Hepatocyte (in vitro differentiated cells): ENCODE measurements at regions not wholly inside any gene's neighbourhood (a gene's known extent, or its start where the extent isn't known, plus 50 kb on each side); places are given as distances from the start of the nearest gene placed in this dataset.

Experiments
- DNase-seq: peaks from one replicate; pipeline ENCODE4 v3.0.0-alpha.2; 2016; ENCODE audit warnings: low spot score
- H2AFZ ChIP-seq: fragments of 200-600 bp; sonication (generic); 2 replicates; pipeline ENCODE4 v1.6.0; 2016; ENCODE audit warnings: antibody characterized with exemption, mild to moderate bottlenecking
- H3K27ac ChIP-seq: fragments of 200-600 bp; sonication (generic); 2 replicates; pipeline ENCODE4 v1.5.1; 2016; ENCODE audit warnings: mild to moderate bottlenecking
- H3K27me3 ChIP-seq: fragments of 200-600 bp; sonication (generic); 2 replicates; pipeline ENCODE4 v1.6.1; 2016
- H3K36me3 ChIP-seq: fragments of 200-600 bp; sonication (generic); replicated peaks from 2 replicates; pipeline ENCODE4 v1.5.1; 2016; ENCODE audit warnings: low read depth; ENCODE audit not compliant: insufficient read depth
- H3K4me1 ChIP-seq: fragments of 200-600 bp; sonication (generic); 2 replicates; pipeline ENCODE4 v1.5.1; 2016; ENCODE audit warnings: mild to moderate bottlenecking, moderate library complexity; ENCODE audit not compliant: insufficient read depth
- H3K4me2 ChIP-seq: fragments of 200-600 bp; sonication (generic); 2 replicates; pipeline ENCODE4 v1.6.0; 2016
- H3K4me3 ChIP-seq: fragments of 200-600 bp; sonication (generic); 2 replicates; pipeline ENCODE4 v1.5.1; 2016; ENCODE audit warnings: mild to moderate bottlenecking
- H3K79me2 ChIP-seq: fragments of 200-600 bp; sonication (generic); 2 replicates; pipeline ENCODE4 v1.6.0; 2017; ENCODE audit warnings: mild to moderate bottlenecking
- H3K9me2 ChIP-seq: fragments of 200-600 bp; sonication (generic); replicated peaks from 2 replicates; pipeline ENCODE4 v1.6.0; 2017; ENCODE audit warnings: mild to moderate bottlenecking; ENCODE audit not compliant: insufficient read depth
- H3K9me3 ChIP-seq: fragments of 200-600 bp; sonication (generic); 2 replicates; pipeline ENCODE4 v1.5.1; 2016; ENCODE audit warnings: low read depth, mild to moderate bottlenecking
- H4K20me1 ChIP-seq: fragments of 200-600 bp; sonication (generic); 2 replicates; pipeline ENCODE4 v1.6.0; 2016; ENCODE audit warnings: mild to moderate bottlenecking; ENCODE audit not compliant: insufficient read depth, poor library complexity, severe bottlenecking
- EZH2 ChIP-seq: fragments of 200-600 bp; sonication (generic); IDR thresholded peaks from 2 replicates; pipeline ENCODE4 v1.6.1; 2016; ENCODE audit warnings: antibody characterized with exemption, mild to moderate bottlenecking, borderline replicate concordance
- EZH2phosphoT487 ChIP-seq: fragments of 200-600 bp; sonication (generic); IDR thresholded peaks from one replicate; pipeline ENCODE4 v1.6.1; 2018; ENCODE audit warnings: antibody characterized with exemption, mild to moderate bottlenecking, low read depth, moderate library complexity; ENCODE audit not compliant: unreplicated experiment, severe bottlenecking
- WGBS: methylation state at CpG from one replicate; pipeline ENCODE4 v1.1.6; 2016; ENCODE audit warnings: low lambda C conversion rate; ENCODE audit errors: missing lambda C conversion rate; 5-methylcytosine and 5-hydroxymethylcytosine counted together
- TF ChIP-seq, protein P1 (sequence below): fragments of 200-600 bp; sonication (generic); IDR thresholded peaks from 2 replicates; pipeline ENCODE4 v1.5.1; 2016; ENCODE audit warnings: antibody characterized with exemption, mild to moderate bottlenecking; ENCODE audit not compliant: poor library complexity

DNA sequence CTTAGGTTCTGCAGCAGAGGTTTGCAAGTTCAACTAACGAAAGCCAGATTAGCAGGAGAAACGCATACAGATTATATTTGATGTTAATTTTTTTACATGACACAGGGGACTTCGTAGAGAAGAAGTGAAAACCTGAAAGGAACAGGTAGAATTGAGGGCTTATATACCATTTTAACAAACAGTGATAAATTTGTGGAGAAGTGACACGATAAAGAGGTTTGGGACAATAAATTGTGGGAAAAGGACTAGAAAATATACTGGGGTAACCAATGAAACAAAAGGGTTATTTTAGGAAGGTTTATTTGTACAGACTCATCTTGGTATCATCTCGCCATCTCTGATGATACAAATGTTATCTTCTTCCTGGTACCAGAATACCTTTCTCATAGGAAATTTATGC lies 452.9 kb downstream of the SETD4 start:
- H4K20me1 ChIP-seq, result no peaks in the 10 kb centered on the region
- peaks cover 5% of the 10 kb centered on the region for H3K9me3 ChIP-seq
- no peaks in the 10 kb centered on the region for H3K27me3 ChIP-seq
- TF ChIP-seq EZH2 (no peak), EZH2phosphoT487 (no peak)
- TF ChIP-seq, protein P1, sequence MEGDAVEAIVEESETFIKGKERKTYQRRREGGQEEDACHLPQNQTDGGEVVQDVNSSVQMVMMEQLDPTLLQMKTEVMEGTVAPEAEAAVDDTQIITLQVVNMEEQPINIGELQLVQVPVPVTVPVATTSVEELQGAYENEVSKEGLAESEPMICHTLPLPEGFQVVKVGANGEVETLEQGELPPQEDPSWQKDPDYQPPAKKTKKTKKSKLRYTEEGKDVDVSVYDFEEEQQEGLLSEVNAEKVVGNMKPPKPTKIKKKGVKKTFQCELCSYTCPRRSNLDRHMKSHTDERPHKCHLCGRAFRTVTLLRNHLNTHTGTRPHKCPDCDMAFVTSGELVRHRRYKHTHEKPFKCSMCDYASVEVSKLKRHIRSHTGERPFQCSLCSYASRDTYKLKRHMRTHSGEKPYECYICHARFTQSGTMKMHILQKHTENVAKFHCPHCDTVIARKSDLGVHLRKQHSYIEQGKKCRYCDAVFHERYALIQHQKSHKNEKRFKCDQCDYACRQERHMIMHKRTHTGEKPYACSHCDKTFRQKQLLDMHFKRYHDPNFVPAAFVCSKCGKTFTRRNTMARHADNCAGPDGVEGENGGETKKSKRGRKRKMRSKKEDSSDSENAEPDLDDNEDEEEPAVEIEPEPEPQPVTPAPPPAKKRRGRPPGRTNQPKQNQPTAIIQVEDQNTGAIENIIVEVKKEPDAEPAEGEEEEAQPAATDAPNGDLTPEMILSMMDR, result no peak
- no peak for DNase-seq
- no peak overlapping the region for H3K4me3 ChIP-seq
- WGBS, result 93% methylated on average over 5 of the region's 5 CpGs
- H2AFZ ChIP-seq, result no peak overlapping the region
- H3K9me2 ChIP-seq, result no peaks in the 10 kb centered on the region
- H3K36me3 ChIP-seq, result no peaks in the 10 kb centered on the region
- H3K27ac ChIP-seq, result no peak overlapping the region
- no peak overlapping the region for H3K4me2 ChIP-seq
- H3K79me2 ChIP-seq, result no peaks in the 10 kb centered on the region
- no peaks in the 10 kb centered on the region for H3K4me1 ChIP-seq

DNA sequence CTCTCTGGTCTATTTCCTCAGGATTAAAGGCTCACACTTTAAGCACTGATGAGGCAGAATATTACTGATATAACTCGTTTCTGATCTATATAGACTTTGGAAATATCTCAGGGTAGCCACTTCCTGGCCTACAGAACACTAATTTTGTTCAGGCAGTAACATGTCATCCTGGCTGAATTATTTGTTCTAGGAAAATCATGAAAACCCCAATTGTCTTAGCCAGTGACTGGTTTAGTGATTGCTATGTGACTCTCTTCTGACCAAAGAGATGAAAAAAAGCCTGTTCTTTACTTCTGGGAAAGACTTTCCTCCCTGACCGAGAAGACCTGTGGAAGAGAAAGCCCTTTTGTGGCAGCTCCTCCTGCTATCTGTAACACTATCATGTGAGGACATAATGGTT lies 453.7 kb downstream of the SETD4 start:
- no peaks in the 10 kb centered on the region for H3K27me3 ChIP-seq
- H2AFZ ChIP-seq, result no peak overlapping the region
- no peak overlapping the region for H3K4me2 ChIP-seq
- no peaks in the 10 kb centered on the region for H3K79me2 ChIP-seq
- no peak overlapping the region for H3K27ac ChIP-seq
- H3K36me3 ChIP-seq, result no peaks in the 10 kb centered on the region
- H3K4me1 ChIP-seq, result no peaks in the 10 kb centered on the region
- DNase-seq, result no peak
- no peaks in the 10 kb centered on the region for H3K9me2 ChIP-seq
- H3K9me3 ChIP-seq, result peaks cover 5% of the 10 kb centered on the region
- H3K4me3 ChIP-seq, result no peak overlapping the region
- H4K20me1 ChIP-seq, result no peaks in the 10 kb centered on the region
- TF ChIP-seq, protein P1, result no peak
- TF ChIP-seq EZH2phosphoT487 (no peak), EZH2 (no peak)
- WGBS, result 67% methylated on average over 2 of the region's 2 CpGs

DNA sequence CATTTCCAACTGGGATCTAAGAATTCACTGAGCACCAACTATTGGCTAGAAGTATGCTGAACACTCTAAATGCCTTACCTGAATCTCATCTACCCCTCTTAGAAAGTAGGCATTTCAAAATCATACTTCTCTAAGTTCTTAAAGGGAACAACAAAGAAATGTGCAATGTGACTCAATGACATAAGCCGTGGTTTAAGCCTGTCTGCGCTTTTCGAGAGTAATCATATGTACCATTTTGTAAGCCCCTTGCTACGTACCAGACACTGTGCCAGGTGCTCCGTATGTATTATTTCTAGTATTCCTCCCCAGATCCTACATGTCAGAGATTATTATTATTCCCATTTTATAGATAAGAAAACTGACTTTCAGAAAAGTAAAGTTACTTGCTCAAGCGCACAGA lies 454.2 kb downstream of the SETD4 start:
- Histone ChIP-seq H3K79me2 (no peaks in the 10 kb centered on the region), H3K27me3 (no peaks in the 10 kb centered on the region), H3K4me3 (no peak overlapping the region), H2AFZ (no peak overlapping the region), H3K9me2 (no peaks in the 10 kb centered on the region), H3K4me2 (no peak overlapping the region), H3K9me3 (peaks cover 5% of the 10 kb centered on the region), H3K36me3 (no peaks in the 10 kb centered on the region), H4K20me1 (no peaks in the 10 kb centered on the region), H3K27ac (no peak overlapping the region), H3K4me1 (no peaks in the 10 kb centered on the region)
- WGBS, result 83% methylated on average over 6 of the region's 6 CpGs
- TF ChIP-seq EZH2, result no peak
- no peak for TF ChIP-seq EZH2phosphoT487
- TF ChIP-seq, protein P1, result no peak
- DNase-seq, result no peak

DNA sequence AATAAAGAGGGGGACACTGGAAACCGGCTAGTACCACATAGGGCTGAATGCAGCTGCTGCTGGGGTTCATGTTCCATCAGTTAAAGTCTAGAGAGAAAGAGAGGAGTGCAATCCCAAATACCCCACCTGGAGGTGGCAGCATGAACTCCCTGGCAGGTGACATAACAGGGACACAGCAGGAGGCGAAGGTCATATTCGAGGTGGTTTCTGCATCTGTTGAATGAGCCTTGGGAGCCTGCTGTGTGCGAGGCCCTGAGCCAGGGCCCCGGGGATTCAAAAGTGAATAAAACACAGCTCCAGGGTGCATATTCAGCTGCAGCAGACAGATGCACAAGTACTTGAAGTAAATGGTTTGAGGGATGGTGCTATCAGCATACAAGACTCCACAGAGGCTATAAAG lies 456.8 kb downstream of the SETD4 start:
- Histone ChIP-seq H3K4me1 (no peaks in the 10 kb centered on the region), H3K36me3 (no peaks in the 10 kb centered on the region), H4K20me1 (no peaks in the 10 kb centered on the region), H3K4me2 (no peak overlapping the region), H3K4me3 (no peak overlapping the region), H3K27ac (no peak overlapping the region), H2AFZ (no peak overlapping the region), H3K9me2 (no peaks in the 10 kb centered on the region), H3K79me2 (no peaks in the 10 kb centered on the region), H3K27me3 (no peaks in the 10 kb centered on the region), H3K9me3 (peaks cover 5% of the 10 kb centered on the region)
- TF ChIP-seq, protein P1, result no peak
- TF ChIP-seq EZH2, result no peak
- TF ChIP-seq EZH2phosphoT487, result no peak
- WGBS, result 77% methylated on average over 5 of the region's 5 CpGs
- DNase-seq, result no peak
